ENCODE measurements at regions not wholly inside any gene's neighbourhood (a gene's known extent, or its start where the extent isn't known, plus 50 kb on each side); places are given as distances from the start of the nearest gene placed in this dataset.

- TF ChIP-seq CTCF (conservative IDR thresholded peaks at IDR 0.05; ENCODE audit: low read depth, low read length), result no peak
- no peak for TF ChIP-seq EZH2 (IDR thresholded peaks at IDR 0.05; ENCODE audit: borderline replicate concordance, low read depth, low read length, poor library complexity, severe bottlenecking)
Observed at GRCh38 chr12:67534046-67534445, 114.5 kb upstream of the DYRK2 start.

Measured in A673 (cell line).